GM21390 (cell line): ENCODE measurements at regions not wholly inside any gene's neighbourhood (a gene's known extent, or its start where the extent isn't known, plus 50 kb on each side); places are given as distances from the start of the nearest gene placed in this dataset.
"Not testable (repeated sequence)": the region's sequence is repeated elsewhere in the genome, so short reads cannot be mapped to it uniquely, and the experiment has no call there.

Experiments
- ATAC-seq: cut with Tn5 transposase; IDR thresholded peaks from one replicate; pipeline ENCODE4 v1.9.1; 2021; ENCODE audit not compliant: unreplicated experiment

DNA sequence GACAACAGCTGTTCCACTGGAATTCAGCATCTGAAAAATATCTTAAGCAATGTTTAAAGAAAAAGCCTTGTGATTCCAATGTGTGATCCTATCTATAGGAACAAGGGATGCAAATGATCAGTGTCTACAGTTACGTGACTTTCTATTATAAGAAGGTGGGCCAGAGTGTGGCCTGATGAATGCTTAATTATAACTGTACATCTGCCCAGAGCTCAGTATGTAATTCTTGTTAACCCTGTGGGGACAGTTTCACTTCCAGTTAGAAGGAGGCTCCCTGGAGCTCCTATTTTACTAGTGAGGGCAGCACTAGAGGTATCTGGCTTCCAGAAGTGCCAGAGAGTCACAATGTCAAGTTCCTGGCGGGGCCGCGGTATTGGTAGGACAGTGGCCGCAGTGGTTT, 288.5 kb downstream of the USP46 start:
- no peak for ATAC-seq

- no peak for ATAC-seq
Measured at GRCh38 chr4:52371841-52372240, 287.3 kb downstream of the USP46 start.

DNA sequence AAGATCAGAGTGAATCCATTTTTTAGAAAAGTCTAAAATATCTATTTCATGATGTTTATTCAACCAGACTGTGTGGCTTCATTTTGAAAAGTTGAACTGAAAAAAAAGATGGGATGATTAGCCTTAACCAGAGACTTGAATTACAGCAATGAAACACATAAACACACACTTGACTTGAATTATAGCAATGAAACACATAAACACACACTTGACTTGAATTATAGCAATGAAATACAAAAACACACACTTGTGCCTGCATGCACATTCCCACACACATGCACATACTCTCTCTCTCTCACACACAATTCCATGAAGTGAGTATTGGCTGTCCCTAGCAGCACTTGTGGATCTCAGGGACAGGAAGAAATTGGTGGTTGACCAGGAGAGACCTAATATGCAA, 286.8 kb downstream of the USP46 start:
- no peak for ATAC-seq

- ATAC-seq: no peak
Measured at GRCh38 chr4:52372747-52373146, 286.4 kb downstream of the USP46 start.

DNA sequence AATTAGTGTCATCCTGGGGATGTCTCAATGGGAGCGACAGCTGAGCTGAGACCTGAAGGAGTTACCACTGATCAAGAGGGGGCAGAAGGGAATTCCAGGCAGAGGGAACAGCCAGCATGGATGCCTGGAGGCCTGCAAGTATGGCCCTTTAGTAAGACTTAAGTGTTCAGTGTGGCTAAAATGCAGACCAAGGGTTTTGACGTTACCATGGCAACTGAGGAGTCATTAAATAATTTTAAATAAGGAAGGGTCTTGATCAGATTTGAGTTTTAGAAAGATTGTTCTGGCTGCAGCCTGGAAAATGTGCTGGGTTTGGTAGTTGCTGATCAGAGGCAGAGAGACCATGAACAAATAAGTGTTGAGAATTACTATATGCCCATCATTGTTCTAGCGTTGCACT, 285.5 kb downstream of the USP46 start:
- no peak for ATAC-seq

- ATAC-seq: no peak
Measured at GRCh38 chr4:52374877-52375276, 284.2 kb downstream of the USP46 start.

GRCh38 chr4:52376132-52376704, 282.9 kb downstream of the USP46 start:
- no peak for ATAC-seq

GRCh38 chr4:52377563-52377962, 281.5 kb downstream of the USP46 start:
- no peak for ATAC-seq

DNA sequence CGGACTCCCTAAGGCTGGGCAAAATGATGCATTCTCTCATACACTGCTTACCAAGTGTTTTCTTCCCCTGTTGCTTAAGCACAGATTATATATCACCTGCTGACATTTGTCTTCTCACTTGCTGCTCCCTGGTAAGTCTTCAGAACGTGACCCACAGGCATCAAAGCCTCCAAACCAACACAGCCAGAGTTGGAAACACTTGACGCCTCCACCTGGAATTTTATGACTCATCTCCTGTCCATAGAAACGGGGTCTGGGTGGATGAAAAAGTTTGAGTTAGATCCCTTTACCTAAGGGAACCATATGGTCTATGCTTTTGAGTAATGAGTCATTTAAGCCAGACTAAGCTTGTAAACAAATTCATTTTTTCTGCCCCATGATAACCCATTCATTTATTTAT, 251.6 kb downstream of the USP46 start:
- ATAC-seq: no peak

GRCh38 chr4:52408032-52408431, 251.1 kb downstream of the USP46 start:
- no peak for ATAC-seq

GRCh38 chr4:52408471-52408870, 250.6 kb downstream of the USP46 start:
- ATAC-seq: no peak

DNA sequence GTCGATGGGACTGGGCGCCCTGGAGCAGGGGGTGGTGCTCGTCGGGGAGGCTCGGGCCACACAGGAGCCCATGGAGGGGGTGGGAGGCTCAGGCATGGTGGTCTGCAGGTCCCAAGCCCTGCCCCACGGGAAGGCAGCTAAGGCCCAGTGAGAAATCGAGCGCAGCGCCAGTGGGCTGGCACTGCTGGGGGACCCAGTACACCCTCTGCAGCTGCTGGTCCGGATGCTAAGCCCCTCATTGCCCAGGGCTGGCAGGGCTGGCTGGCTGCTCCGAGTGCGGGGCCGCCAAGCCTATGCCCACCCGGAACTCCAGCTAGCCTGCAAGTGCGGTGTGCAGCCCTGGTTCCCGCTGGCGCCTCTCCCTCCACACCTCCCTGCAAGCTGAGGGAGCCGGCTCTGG, 249.3 kb downstream of the USP46 start:
- ATAC-seq: not testable (repeated sequence)

GRCh38 chr4:52410971-52411370, 248.1 kb downstream of the USP46 start:
- no peak for ATAC-seq

DNA sequence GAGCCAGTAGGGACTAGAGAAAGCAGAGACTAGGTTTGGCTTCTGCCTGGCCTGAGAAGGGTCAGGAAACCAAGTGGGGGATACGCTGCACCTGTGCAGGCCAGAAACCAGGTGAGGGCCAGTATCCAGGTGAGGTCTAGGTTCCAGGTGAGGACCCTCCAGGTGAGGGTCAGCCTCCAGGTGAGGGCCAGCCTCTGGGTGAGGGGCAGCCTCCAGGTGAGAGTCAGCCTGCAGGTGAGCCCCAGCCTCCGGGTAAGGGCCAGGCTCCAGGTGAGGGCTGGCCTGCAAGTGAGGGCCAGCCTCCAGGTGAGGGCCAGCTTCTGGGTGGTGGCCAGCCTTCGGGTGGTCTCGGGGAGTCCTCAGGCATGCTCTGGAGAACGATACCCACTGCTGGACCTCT, 238.8 kb downstream of the USP46 start:
- no peak for ATAC-seq

GRCh38 chr4:52421811-52422213, 237.3 kb downstream of the USP46 start:
- no peak for ATAC-seq

- ATAC-seq: peak; percentile 63
Measured at GRCh38 chr4:52423967-52424366, 235.1 kb downstream of the USP46 start.

DNA sequence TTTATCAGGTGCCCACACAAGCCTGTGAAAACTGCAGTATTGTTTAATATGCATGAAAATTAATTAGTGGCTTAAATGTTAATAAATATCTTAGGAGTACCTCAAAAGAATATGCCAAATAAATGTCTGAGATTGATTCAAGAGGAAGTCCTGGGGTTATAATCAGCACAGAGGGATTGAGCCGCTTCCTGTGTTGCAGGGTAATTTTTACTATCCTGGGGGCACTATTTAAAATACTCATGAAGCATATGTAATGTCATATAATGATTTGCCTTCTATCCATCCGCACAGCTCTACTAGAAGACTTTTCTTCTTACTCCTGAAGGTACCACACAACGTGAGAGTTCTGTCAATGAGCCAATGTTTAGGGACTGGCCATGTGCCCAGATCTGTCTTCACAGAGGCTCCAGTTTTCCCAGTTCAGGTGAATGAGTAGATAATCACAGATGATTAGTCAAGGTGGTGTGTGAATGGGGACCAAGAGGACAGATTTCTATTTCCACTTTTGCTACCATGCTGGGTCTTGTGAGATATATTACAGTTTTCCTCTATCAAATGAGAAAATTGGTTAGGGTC, 233.3 kb downstream of the USP46 start:
- ATAC-seq: no peak

- ATAC-seq: no peak
Measured at GRCh38 chr4:52431410-52431809, 227.7 kb downstream of the USP46 start.

- ATAC-seq: no peak
Measured at GRCh38 chr4:52431869-52432268, 227.2 kb downstream of the USP46 start.

- ATAC-seq: not testable (repeated sequence)
Measured at GRCh38 chr4:52442524-52442923, 216.6 kb downstream of the USP46 start.

DNA sequence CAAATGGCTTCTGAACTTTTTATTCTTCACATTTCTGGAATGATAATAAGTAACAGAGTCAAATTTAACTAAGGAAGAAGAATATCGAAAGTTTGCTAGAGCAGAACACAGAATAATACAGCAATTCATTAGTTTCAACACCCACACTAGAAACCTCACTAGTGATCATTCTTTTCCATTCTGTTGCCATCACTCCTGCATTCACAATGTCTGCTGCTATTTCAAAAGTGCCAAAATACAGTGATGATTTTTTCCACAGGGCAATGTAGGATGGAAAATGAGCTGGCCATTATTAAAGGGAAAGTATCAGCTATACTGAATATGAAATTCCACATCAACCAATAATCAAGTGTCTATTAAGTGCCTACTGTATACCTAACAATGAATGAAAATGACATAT, 186.7 kb downstream of the USP46 start:
- no peak for ATAC-seq

- no peak for ATAC-seq
Measured at GRCh38 chr4:52477191-52477780, 181.8 kb downstream of the USP46 start.
